ENCODE measurements at regions not wholly inside any gene's neighbourhood (a gene's known extent, or its start where the extent isn't known, plus 50 kb on each side); places are given as distances from the start of the nearest gene placed in this dataset.

DNA sequence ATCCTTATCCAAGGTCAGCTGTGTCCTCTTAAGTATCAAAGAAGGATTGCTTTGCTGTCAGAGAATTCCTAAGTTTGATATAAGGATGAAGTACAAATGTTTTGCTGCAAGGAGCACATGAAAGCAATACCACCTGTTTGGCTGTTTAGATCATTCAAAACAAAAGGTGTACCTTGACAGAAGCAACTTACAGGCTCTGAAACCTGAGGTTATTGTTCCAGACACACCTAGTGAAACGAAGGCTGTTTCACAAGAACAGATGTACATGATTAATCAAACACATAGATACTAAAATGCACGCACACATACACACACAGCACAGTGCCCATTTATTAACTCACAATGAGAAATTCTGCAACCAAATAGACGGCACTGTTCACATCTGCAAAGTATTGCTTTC, 166.2 kb downstream of the RBM43 start:
- no peak overlapping the region for H3K9ac ChIP-seq (ENCODE audit: low read length in 5 of 5)
- no peaks in the 10 kb centered on the region for H3K9me3 ChIP-seq (ENCODE audit: control insufficient read depth in 5 of 5, low read length in 5 of 5)
- H3K27ac ChIP-seq (ENCODE audit: low read depth, low read length): no peak overlapping the region
- no peak overlapping the region for H3K4me3 ChIP-seq (ENCODE audit: low read depth in 1 of 5, low read length in 5 of 5)
- no peaks in the 10 kb centered on the region for H3K36me3 ChIP-seq (ENCODE audit: control insufficient read depth in 5 of 5, insufficient read depth in 5 of 5, low read length in 5 of 5)
- H3K27me3 ChIP-seq (ENCODE audit: control insufficient read depth in 5 of 5, insufficient read depth in 4 of 5, low read length in 5 of 5): no peaks in the 10 kb centered on the region
- no peaks in the 10 kb centered on the region for H3K4me1 ChIP-seq (ENCODE audit: control insufficient read depth in 5 of 5, insufficient read depth in 5 of 5, low read length in 5 of 5)

GRCh38 chr2:151091583-151091982, 170.1 kb downstream of the RBM43 start:
- H3K4me3 ChIP-seq (ENCODE audit: low read depth in 1 of 5, low read length in 5 of 5): no peak overlapping the region
- no peaks in the 10 kb centered on the region for H3K9me3 ChIP-seq (ENCODE audit: control insufficient read depth in 5 of 5, low read length in 5 of 5)
- no peak overlapping the region for H3K27ac ChIP-seq (ENCODE audit: low read depth, low read length)
- H3K36me3 ChIP-seq (ENCODE audit: control insufficient read depth in 5 of 5, insufficient read depth in 5 of 5, low read length in 5 of 5): no peaks in the 10 kb centered on the region
- no peaks in the 10 kb centered on the region for H3K27me3 ChIP-seq (ENCODE audit: control insufficient read depth in 5 of 5, insufficient read depth in 4 of 5, low read length in 5 of 5)
- H3K9ac ChIP-seq (ENCODE audit: low read length in 5 of 5): no peak overlapping the region
- no peaks in the 10 kb centered on the region for H3K4me1 ChIP-seq (ENCODE audit: control insufficient read depth in 5 of 5, insufficient read depth in 5 of 5, low read length in 5 of 5)

GRCh38 chr2:151087377-151087776, 174.3 kb downstream of the RBM43 start:
- Histone ChIP-seq H3K4me1 (ENCODE audit: control insufficient read depth in 5 of 5, insufficient read depth in 5 of 5, low read length in 5 of 5) (peaks cover 4 to 16% (median 13%) of the 10 kb centered on the region in 5 donors), H3K9me3 (ENCODE audit: control insufficient read depth in 5 of 5, low read length in 5 of 5) (no peaks in the 10 kb centered on the region), H3K27me3 (ENCODE audit: control insufficient read depth in 5 of 5, insufficient read depth in 4 of 5, low read length in 5 of 5) (no peaks in the 10 kb centered on the region), H3K27ac (ENCODE audit: low read depth, low read length) (no peak overlapping the region), H3K9ac (ENCODE audit: low read length in 5 of 5) (no peak overlapping the region), H3K36me3 (ENCODE audit: control insufficient read depth in 5 of 5, insufficient read depth in 5 of 5, low read length in 5 of 5) (no peaks in the 10 kb centered on the region), H3K4me3 (ENCODE audit: low read depth in 1 of 5, low read length in 5 of 5) (no peak overlapping the region)

GRCh38 chr2:151085181-151085611, 176.5 kb downstream of the RBM43 start:
- H3K27ac ChIP-seq (ENCODE audit: low read depth, low read length): no peak overlapping the region

DNA sequence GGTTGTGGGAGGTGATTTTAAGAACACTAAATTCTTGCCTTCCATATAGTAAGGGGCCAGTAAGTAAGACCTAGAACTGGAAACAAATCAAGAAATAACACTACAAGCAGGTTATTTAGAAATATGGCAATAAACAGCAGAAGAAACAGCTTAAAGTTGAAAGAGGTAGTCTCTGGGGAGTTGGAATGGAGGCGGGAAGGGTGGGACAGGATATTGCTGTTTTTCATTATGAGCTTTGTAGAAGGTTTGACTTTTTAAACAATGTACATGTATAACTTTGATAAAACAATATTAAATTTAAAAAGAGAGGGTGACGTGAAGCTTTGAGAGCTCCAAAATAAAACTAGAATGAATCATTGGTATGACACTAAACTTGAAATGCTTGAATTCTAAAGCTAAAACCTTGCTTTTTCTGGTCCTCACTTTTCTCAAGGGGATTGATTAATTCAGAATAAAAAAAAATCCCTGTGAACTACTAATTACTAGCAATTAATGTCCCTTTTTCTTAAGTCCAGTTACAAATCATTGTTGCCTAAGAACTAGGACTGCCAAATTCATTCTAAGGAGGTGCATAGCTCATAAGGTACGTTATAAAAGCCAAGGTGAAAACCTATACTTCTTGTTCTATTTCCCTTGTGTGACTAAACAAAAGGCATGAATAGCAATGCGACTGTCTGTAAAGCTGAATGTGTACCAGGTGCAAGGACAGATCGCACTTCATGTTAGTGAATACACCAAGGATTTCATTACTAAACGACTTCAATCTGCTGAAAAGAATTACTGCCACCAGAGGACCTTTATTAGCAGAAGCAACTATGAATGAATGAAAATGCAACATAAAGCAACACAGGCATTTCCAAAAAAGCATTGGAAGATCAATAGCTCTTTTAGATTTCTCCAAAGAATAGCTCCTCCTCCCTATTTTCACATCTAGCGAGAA, 177.5 kb downstream of the RBM43 start:
- no peak overlapping the region for H3K9ac ChIP-seq (ENCODE audit: low read length in 5 of 5)
- no peaks in the 10 kb centered on the region for H3K27me3 ChIP-seq (ENCODE audit: control insufficient read depth in 5 of 5, insufficient read depth in 4 of 5, low read length in 5 of 5)
- no peaks in the 10 kb centered on the region for H3K36me3 ChIP-seq (ENCODE audit: control insufficient read depth in 5 of 5, insufficient read depth in 5 of 5, low read length in 5 of 5)
- H3K27ac ChIP-seq (ENCODE audit: low read depth, low read length): no peak overlapping the region
- peaks cover 4 to 16% (median 13%) of the 10 kb centered on the region in 5 donors for H3K4me1 ChIP-seq (ENCODE audit: control insufficient read depth in 5 of 5, insufficient read depth in 5 of 5, low read length in 5 of 5)
- no peak overlapping the region for H3K4me3 ChIP-seq (ENCODE audit: low read depth in 1 of 5, low read length in 5 of 5)
- no peaks in the 10 kb centered on the region for H3K9me3 ChIP-seq (ENCODE audit: control insufficient read depth in 5 of 5, low read length in 5 of 5)

More at GRCh38 chr2:151085181-151085611, 176.5 kb downstream of the RBM43 start:
- Histone ChIP-seq H3K4me3 (ENCODE audit: low read depth in 1 of 5, low read length in 5 of 5) (no peak overlapping the region), H3K9me3 (ENCODE audit: control insufficient read depth in 5 of 5, low read length in 5 of 5) (no peaks in the 10 kb centered on the region), H3K27me3 (ENCODE audit: control insufficient read depth in 5 of 5, insufficient read depth in 4 of 5, low read length in 5 of 5) (no peaks in the 10 kb centered on the region), H3K4me1 (ENCODE audit: control insufficient read depth in 5 of 5, insufficient read depth in 5 of 5, low read length in 5 of 5) (peaks cover 4 to 16% (median 13%) of the 10 kb centered on the region in 5 donors), H3K9ac (ENCODE audit: low read length in 5 of 5) (no peak overlapping the region), H3K36me3 (ENCODE audit: control insufficient read depth in 5 of 5, insufficient read depth in 5 of 5, low read length in 5 of 5) (no peaks in the 10 kb centered on the region)

GRCh38 chr2:151078889-151079288, 182.8 kb downstream of the RBM43 start:
- Histone ChIP-seq H3K36me3 (ENCODE audit: control insufficient read depth in 5 of 5, insufficient read depth in 5 of 5, low read length in 5 of 5) (no peaks in the 10 kb centered on the region), H3K27ac (ENCODE audit: low read depth, low read length) (no peak overlapping the region), H3K9ac (ENCODE audit: low read length in 5 of 5) (no peak overlapping the region), H3K9me3 (ENCODE audit: control insufficient read depth in 5 of 5, low read length in 5 of 5) (peaks cover 0 to 2% (median 0%) of the 10 kb centered on the region in 5 donors), H3K4me1 (ENCODE audit: control insufficient read depth in 5 of 5, insufficient read depth in 5 of 5, low read length in 5 of 5) (peaks cover 0 to 4% (median 3%) of the 10 kb centered on the region in 5 donors), H3K4me3 (ENCODE audit: low read depth in 1 of 5, low read length in 5 of 5) (no peak overlapping the region), H3K27me3 (ENCODE audit: control insufficient read depth in 5 of 5, insufficient read depth in 4 of 5, low read length in 5 of 5) (no peaks in the 10 kb centered on the region)

GRCh38 chr2:151071906-151072305, 189.8 kb downstream of the RBM43 start:
- H3K9ac ChIP-seq (ENCODE audit: low read length in 5 of 5): no peak overlapping the region
- H3K27me3 ChIP-seq (ENCODE audit: control insufficient read depth in 5 of 5, insufficient read depth in 4 of 5, low read length in 5 of 5): no peaks in the 10 kb centered on the region
- no peaks in the 10 kb centered on the region for H3K36me3 ChIP-seq (ENCODE audit: control insufficient read depth in 5 of 5, insufficient read depth in 5 of 5, low read length in 5 of 5)
- H3K27ac ChIP-seq (ENCODE audit: low read depth, low read length): no peak overlapping the region
- H3K9me3 ChIP-seq (ENCODE audit: control insufficient read depth in 5 of 5, low read length in 5 of 5): peaks cover 0 to 2% (median 0%) of the 10 kb centered on the region in 5 donors
- no peaks in the 10 kb centered on the region for H3K4me1 ChIP-seq (ENCODE audit: control insufficient read depth in 5 of 5, insufficient read depth in 5 of 5, low read length in 5 of 5)
- H3K4me3 ChIP-seq (ENCODE audit: low read depth in 1 of 5, low read length in 5 of 5): no peak overlapping the region

- Histone ChIP-seq H3K4me3 (ENCODE audit: low read depth in 1 of 5, low read length in 5 of 5) (no peak overlapping the region), H3K4me1 (ENCODE audit: control insufficient read depth in 5 of 5, insufficient read depth in 5 of 5, low read length in 5 of 5) (no peaks in the 10 kb centered on the region), H3K27me3 (ENCODE audit: control insufficient read depth in 5 of 5, insufficient read depth in 4 of 5, low read length in 5 of 5) (no peaks in the 10 kb centered on the region), H3K9me3 (ENCODE audit: control insufficient read depth in 5 of 5, low read length in 5 of 5) (peaks cover 0 to 2% (median 0%) of the 10 kb centered on the region in 5 donors), H3K9ac (ENCODE audit: low read length in 5 of 5) (no peak overlapping the region), H3K36me3 (ENCODE audit: control insufficient read depth in 5 of 5, insufficient read depth in 5 of 5, low read length in 5 of 5) (no peaks in the 10 kb centered on the region), H3K27ac (ENCODE audit: low read depth, low read length) (no peak overlapping the region)
Observed at GRCh38 chr2:151071382-151071781, 190.3 kb downstream of the RBM43 start.

DNA sequence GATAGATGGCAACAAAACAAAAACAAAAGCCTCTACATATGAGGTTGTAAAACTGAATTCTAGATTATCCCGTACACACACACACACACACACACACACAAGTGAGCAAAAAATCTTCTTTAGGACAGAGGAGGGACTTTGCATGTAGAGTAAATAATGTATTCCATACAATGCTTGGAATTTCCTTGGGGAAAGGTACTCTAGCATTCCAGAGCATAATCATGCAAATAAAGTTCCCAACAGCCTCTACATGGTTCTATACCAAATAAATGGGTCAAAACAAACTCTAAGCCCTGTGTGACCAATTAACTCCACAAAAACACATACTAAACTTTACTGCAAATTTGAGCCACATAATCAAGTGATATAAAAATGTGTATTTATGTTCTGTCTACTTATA, 191.4 kb downstream of the RBM43 start:
- no peaks in the 10 kb centered on the region for H3K27me3 ChIP-seq (ENCODE audit: control insufficient read depth in 5 of 5, insufficient read depth in 4 of 5, low read length in 5 of 5)
- no peaks in the 10 kb centered on the region for H3K36me3 ChIP-seq (ENCODE audit: control insufficient read depth in 5 of 5, insufficient read depth in 5 of 5, low read length in 5 of 5)
- no peaks in the 10 kb centered on the region for H3K4me1 ChIP-seq (ENCODE audit: control insufficient read depth in 5 of 5, insufficient read depth in 5 of 5, low read length in 5 of 5)
- no peak overlapping the region for H3K4me3 ChIP-seq (ENCODE audit: low read depth in 1 of 5, low read length in 5 of 5)
- H3K27ac ChIP-seq (ENCODE audit: low read depth, low read length): no peak overlapping the region
- H3K9me3 ChIP-seq (ENCODE audit: control insufficient read depth in 5 of 5, low read length in 5 of 5): no peaks in the 10 kb centered on the region
- no peak overlapping the region for H3K9ac ChIP-seq (ENCODE audit: low read length in 5 of 5)

GRCh38 chr2:151067658-151068369, 193.8 kb downstream of the RBM43 start:
- no peaks in the 10 kb centered on the region for H3K27me3 ChIP-seq (ENCODE audit: control insufficient read depth in 5 of 5, insufficient read depth in 4 of 5, low read length in 5 of 5)
- no peak overlapping the region for H3K9ac ChIP-seq (ENCODE audit: low read length in 5 of 5)
- H3K4me3 ChIP-seq (ENCODE audit: low read depth in 1 of 5, low read length in 5 of 5): no peak overlapping the region
- H3K9me3 ChIP-seq (ENCODE audit: control insufficient read depth in 5 of 5, low read length in 5 of 5): no peaks in the 10 kb centered on the region
- H3K4me1 ChIP-seq (ENCODE audit: control insufficient read depth in 5 of 5, insufficient read depth in 5 of 5, low read length in 5 of 5): no peaks in the 10 kb centered on the region
- H3K27ac ChIP-seq (ENCODE audit: low read depth, low read length): no peak overlapping the region
- no peaks in the 10 kb centered on the region for H3K36me3 ChIP-seq (ENCODE audit: control insufficient read depth in 5 of 5, insufficient read depth in 5 of 5, low read length in 5 of 5)
